Lower leg skin (tissue), 3 donors: ENCODE measurements at regions not wholly inside any gene's neighbourhood (a gene's known extent, or its start where the extent isn't known, plus 50 kb on each side); places are given as distances from the start of the nearest gene placed in this dataset.

ENCODE experiments used
- POLR2A ChIP-seq, 2 donors: fragments of 450-650 bp; IDR thresholded peaks; one replicate each; pipeline ENCODE4 v1.6.1; 2016 to 2017; ENCODE audit warnings: antibody characterized with exemption in 2 of 2, mild to moderate bottlenecking in 1 of 2, moderate library complexity in 1 of 2
- TF ChIP-seq, protein P1 (sequence below), 3 donors: fragments of 450-650 bp; IDR thresholded peaks; one replicate each; pipeline ENCODE4 v1.5.1; 2016; ENCODE audit warnings: antibody characterized with exemption in 3 of 3, mild to moderate bottlenecking in 3 of 3, moderate library complexity in 2 of 3

DNA sequence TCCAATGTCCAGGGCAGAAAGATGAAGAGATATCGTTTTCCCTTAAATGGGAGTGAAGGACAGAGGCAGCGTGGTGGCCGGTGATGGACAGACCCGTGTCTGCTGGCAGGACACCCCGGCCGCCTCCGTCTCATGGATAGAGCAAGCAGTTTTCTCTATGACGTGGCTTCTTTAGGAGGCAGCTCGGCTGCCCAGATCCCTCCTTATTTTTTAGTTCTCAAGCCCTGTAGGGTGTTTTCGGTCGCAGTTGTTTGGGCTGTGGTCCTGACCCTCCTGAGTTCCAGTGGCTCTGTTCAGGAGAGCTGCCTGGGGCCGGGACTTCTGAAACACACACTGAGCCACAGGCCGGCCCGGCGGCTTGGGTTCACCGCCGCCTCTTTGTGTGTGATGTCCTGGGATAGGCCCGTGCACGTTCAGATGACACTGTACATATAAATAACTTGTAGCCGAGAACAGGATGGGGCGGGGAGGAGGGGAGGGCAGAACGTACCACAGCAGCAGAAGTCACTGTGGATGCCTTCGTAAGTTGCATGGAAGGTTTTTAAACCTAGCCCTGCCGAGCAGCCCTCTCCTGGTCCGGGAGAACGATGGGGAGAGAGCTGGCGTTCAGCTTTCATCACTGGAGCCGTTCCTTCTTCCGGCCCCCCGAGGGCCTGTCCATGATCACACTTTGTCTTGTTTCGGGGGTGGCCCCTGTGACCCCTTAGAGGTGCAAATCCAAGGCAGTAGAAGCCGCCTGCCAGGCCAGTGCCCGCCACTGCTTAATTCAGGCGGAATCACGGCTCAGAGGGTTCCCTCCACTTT, 65.2 kb downstream of the SIK1 start:
- no peak for TF ChIP-seq POLR2A (IDR thresholded peaks at IDR 0.05)
- TF ChIP-seq, protein P1, sequence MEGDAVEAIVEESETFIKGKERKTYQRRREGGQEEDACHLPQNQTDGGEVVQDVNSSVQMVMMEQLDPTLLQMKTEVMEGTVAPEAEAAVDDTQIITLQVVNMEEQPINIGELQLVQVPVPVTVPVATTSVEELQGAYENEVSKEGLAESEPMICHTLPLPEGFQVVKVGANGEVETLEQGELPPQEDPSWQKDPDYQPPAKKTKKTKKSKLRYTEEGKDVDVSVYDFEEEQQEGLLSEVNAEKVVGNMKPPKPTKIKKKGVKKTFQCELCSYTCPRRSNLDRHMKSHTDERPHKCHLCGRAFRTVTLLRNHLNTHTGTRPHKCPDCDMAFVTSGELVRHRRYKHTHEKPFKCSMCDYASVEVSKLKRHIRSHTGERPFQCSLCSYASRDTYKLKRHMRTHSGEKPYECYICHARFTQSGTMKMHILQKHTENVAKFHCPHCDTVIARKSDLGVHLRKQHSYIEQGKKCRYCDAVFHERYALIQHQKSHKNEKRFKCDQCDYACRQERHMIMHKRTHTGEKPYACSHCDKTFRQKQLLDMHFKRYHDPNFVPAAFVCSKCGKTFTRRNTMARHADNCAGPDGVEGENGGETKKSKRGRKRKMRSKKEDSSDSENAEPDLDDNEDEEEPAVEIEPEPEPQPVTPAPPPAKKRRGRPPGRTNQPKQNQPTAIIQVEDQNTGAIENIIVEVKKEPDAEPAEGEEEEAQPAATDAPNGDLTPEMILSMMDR (IDR thresholded peaks at IDR 0.05) = no peak
